Endothelial cell (in vitro differentiated cells): ENCODE measurements at regions not wholly inside any gene's neighbourhood (a gene's known extent, or its start where the extent isn't known, plus 50 kb on each side); places are given as distances from the start of the nearest gene placed in this dataset.

ENCODE experiments used
- DNase-seq: peaks from one replicate; pipeline ENCODE4 v3.0.0; 2021; ENCODE audit warnings: low spot score
- H3K27ac Mint-ChIP-seq: one replicate; pipeline ENCODE4 v1.8.0; 2021; ENCODE audit warnings: mixed read lengths, inconsistent platforms; ENCODE audit not compliant: unreplicated experiment
- H3K27me3 Mint-ChIP-seq: one replicate; pipeline ENCODE4 v1.8.0; 2021; ENCODE audit warnings: mild to moderate bottlenecking, moderate library complexity, mixed read lengths, inconsistent platforms; ENCODE audit not compliant: unreplicated experiment
- H3K36me3 Mint-ChIP-seq: one replicate; pipeline ENCODE4 v1.8.0; 2021; ENCODE audit warnings: mild to moderate bottlenecking, low read depth, mixed read lengths, inconsistent platforms; ENCODE audit not compliant: unreplicated experiment
- H3K4me1 Mint-ChIP-seq: one replicate; pipeline ENCODE4 v1.8.0; 2021; ENCODE audit warnings: mild to moderate bottlenecking, mixed read lengths, inconsistent platforms; ENCODE audit not compliant: unreplicated experiment
- H3K4me3 Mint-ChIP-seq: one replicate; pipeline ENCODE4 v1.8.0; 2021; ENCODE audit warnings: mild to moderate bottlenecking, mixed read lengths, inconsistent platforms; ENCODE audit not compliant: unreplicated experiment
- H3K9me3 Mint-ChIP-seq: one replicate; pipeline ENCODE4 v1.8.0; 2021; ENCODE audit warnings: mixed read lengths, inconsistent platforms; ENCODE audit not compliant: unreplicated experiment
- TF ChIP-seq, protein P1 (sequence below): fragments of 200-600 bp; sonication (generic); IDR thresholded peaks from one replicate; pipeline ENCODE4 v1.5.0; 2021; ENCODE audit warnings: antibody characterized with exemption; ENCODE audit not compliant: unreplicated experiment

DNA sequence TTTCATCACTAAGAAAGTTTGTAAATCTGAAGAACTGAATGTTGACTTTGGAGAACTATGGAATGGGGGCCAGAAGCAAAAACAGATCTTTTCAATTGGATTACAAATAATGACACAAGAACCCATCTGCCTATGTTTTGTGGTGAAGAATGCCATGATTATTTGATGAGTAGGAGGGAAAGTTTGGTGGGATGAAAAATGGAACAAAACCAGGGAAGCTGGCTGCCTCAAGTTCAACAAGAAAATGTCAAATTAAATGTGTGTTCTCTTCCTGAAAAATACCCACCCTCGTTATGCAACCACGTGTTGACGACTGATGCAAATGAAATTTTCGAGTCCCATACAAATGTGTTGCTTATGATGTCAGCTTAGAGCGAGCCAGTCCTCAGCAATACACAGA is 208.5 kb downstream of the GPR37 start:
- Mint-ChIP-seq H3K36me3 (no peaks in the 10 kb centered on the region), H3K27ac (no peak overlapping the region), H3K9me3 (no peaks in the 10 kb centered on the region), H3K4me3 (no peak overlapping the region), H3K27me3 (no peaks in the 10 kb centered on the region), H3K4me1 (no peaks in the 10 kb centered on the region)
- TF ChIP-seq, protein P1, sequence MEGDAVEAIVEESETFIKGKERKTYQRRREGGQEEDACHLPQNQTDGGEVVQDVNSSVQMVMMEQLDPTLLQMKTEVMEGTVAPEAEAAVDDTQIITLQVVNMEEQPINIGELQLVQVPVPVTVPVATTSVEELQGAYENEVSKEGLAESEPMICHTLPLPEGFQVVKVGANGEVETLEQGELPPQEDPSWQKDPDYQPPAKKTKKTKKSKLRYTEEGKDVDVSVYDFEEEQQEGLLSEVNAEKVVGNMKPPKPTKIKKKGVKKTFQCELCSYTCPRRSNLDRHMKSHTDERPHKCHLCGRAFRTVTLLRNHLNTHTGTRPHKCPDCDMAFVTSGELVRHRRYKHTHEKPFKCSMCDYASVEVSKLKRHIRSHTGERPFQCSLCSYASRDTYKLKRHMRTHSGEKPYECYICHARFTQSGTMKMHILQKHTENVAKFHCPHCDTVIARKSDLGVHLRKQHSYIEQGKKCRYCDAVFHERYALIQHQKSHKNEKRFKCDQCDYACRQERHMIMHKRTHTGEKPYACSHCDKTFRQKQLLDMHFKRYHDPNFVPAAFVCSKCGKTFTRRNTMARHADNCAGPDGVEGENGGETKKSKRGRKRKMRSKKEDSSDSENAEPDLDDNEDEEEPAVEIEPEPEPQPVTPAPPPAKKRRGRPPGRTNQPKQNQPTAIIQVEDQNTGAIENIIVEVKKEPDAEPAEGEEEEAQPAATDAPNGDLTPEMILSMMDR = no peak
- DNase-seq = no peak

DNA sequence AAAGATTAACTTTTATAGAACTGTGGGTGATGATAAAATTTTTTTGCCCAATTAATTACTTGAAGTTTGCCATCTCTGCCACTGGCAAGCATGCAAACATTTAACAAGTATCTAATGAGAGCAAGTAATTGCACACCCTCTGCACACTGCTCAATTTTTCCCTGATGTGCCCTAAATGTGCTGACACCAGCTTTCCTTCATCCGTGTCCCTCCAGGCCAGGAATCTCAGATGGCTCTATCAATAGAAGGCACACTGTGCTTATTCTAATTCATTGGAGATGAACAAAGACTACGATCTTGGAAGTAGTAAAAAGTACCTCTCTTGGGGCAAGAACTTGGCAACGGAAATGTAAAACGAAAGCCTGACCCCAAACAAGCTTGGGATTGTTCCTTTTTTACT is 212.1 kb downstream of the GPR37 start:
- Mint-ChIP-seq H3K4me3 (no peak overlapping the region), H3K36me3 (no peaks in the 10 kb centered on the region), H3K27me3 (no peaks in the 10 kb centered on the region), H3K4me1 (no peaks in the 10 kb centered on the region), H3K9me3 (no peaks in the 10 kb centered on the region), H3K27ac (no peak overlapping the region)
- DNase-seq = no peak
- TF ChIP-seq, protein P1 = no peak

DNA sequence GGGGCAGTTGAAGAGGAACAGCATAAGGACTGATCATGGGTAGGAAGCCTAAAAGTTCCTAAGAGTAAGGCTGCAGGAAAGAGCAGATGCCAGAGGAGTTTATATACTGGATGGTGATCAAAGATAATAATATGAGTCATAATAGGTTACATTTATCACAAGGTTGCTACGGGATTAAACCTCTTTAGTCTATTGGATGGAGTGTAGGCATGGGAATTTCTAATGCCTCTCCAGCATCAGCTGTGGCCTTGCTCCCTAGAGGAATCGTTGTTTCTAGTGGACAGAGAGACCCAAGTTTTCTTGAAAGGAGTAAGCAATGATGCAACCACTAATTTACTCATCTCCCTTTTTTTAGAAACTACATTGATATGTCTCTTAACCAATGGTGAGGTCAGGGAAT is 213.4 kb downstream of the GPR37 start:
- Mint-ChIP-seq H3K4me1 (no peaks in the 10 kb centered on the region), H3K4me3 (no peak overlapping the region), H3K9me3 (no peaks in the 10 kb centered on the region), H3K27ac (no peak overlapping the region), H3K27me3 (no peaks in the 10 kb centered on the region), H3K36me3 (no peaks in the 10 kb centered on the region)
- TF ChIP-seq, protein P1 = no peak
- no peak for DNase-seq

DNA sequence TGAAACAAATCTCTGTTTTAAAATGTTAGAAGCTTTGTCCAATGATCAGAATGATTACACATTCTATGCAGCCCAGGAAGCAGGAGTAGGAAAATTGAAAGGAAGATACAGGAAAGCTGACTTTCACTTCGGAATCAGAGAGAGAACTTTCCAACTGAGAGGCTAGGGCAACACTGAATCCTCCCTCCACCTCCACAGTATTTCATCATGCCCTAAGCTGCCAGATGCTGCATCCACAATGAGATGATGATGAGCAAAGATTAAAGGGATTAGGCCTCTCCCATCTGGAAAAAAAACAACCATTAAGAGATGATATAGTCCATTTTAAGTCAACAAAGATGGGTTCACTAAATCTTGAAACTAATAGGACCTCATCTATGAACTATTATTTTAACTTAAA is 215.6 kb downstream of the GPR37 start:
- Mint-ChIP-seq H3K9me3 (no peaks in the 10 kb centered on the region), H3K27ac (no peak overlapping the region), H3K27me3 (no peaks in the 10 kb centered on the region), H3K4me1 (no peaks in the 10 kb centered on the region), H3K4me3 (no peak overlapping the region), H3K36me3 (no peaks in the 10 kb centered on the region)
- TF ChIP-seq, protein P1 = no peak
- DNase-seq = no peak

DNA sequence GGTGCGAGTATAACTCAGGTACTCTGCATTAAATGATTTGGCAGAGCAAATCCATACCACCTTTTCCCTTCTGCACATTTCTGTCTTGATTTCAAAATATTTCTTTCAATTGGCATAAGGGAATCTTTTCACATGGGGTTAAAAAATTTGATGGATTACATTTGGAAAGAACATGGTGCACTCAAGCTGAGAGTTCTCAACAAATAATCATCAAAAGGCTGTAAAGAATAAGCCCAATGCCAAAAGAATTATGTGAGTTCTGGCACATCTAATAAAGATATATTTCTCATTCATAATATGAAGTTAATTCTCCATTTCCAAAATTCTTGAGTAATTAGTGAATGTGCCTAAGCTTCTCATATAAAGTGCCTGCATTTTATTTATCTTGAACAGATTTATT is 223.1 kb downstream of the GPR37 start:
- Mint-ChIP-seq H3K4me3 (no peak overlapping the region), H3K27me3 (no peaks in the 10 kb centered on the region), H3K27ac (no peak overlapping the region), H3K4me1 (no peaks in the 10 kb centered on the region), H3K9me3 (no peaks in the 10 kb centered on the region), H3K36me3 (no peaks in the 10 kb centered on the region)
- no peak for DNase-seq
- TF ChIP-seq, protein P1 = no peak
